Activated CD4-positive, alpha-beta memory T cell treated with anti-CD3 and anti-CD28 coated beads, Interleukin-2, amount 10 ng/mL, durations not matched to agents 7 days and 5 days (primary cell): ENCODE measurements at regions not wholly inside any gene's neighbourhood (a gene's known extent, or its start where the extent isn't known, plus 50 kb on each side); places are given as distances from the start of the nearest gene placed in this dataset.
"Not testable (repeated sequence)": the region's sequence is repeated elsewhere in the genome, so short reads cannot be mapped to it uniquely, and the experiment has no call there.

ENCODE experiments used
- CTCF ChIA-PET: fragments of 350-600 bp; sonication (Branson Sonifier 250); formaldehyde crosslinking; loops from one replicate; lab custom pipeline; 2021; ENCODE audit warnings: antibody characterized with exemption, inconsistent platforms; lab: Charles Lee
- POLR2A ChIA-PET: fragments of 350-600 bp; sonication (Branson Sonifier 250); formaldehyde crosslinking; loops from one replicate; lab custom pipeline; 2021; ENCODE audit warnings: antibody characterized with exemption; lab: Charles Lee
- DNase-seq: peaks from one replicate; pipeline ENCODE4 v3.0.0-alpha.2; 2020
- H3K27ac Mint-ChIP-seq: one replicate; pipeline ENCODE4 v1.8.0; 2021; ENCODE audit warnings: mild to moderate bottlenecking, mixed read lengths
- H3K27me3 Mint-ChIP-seq: one replicate; pipeline ENCODE4 v1.8.0; 2021; ENCODE audit warnings: mixed read lengths
- H3K36me3 Mint-ChIP-seq: one replicate; pipeline ENCODE4 v1.8.0; 2021; ENCODE audit warnings: low read depth, mixed read lengths
- H3K4me1 Mint-ChIP-seq: one replicate; pipeline ENCODE4 v1.8.0; 2021; ENCODE audit warnings: mixed read lengths
- H3K4me3 Mint-ChIP-seq: one replicate; pipeline ENCODE4 v1.8.0; 2021; ENCODE audit warnings: mild to moderate bottlenecking, mixed read lengths
- H3K9me3 Mint-ChIP-seq: one replicate; pipeline ENCODE4 v1.8.0; 2021; ENCODE audit warnings: mixed read lengths

DNA sequence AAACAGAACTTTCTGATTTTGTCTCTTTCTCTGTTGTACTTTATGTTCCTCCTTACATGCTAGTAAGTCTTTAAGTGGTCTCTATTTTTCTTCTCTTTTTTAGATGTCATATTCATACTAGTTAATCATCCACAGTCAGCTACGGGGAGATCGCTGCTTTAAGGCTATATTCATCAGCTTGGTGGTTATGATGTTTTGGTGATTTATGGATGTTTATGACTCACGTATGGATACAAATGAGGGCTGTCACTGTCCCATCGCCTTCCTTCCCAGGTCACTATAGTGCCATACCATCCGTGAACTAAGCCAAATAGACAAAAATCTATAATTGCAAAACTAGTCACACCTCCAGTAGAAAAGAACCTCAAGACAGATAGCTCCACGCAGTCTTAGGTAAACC, 296.8 kb upstream of the AADAT start:
- H3K9me3 Mint-ChIP-seq, result no peaks in the 10 kb centered on the region
- H3K27ac Mint-ChIP-seq, result no peak overlapping the region
- no peaks in the 10 kb centered on the region for H3K36me3 Mint-ChIP-seq
- no peak overlapping the region for H3K4me3 Mint-ChIP-seq
- POLR2A ChIA-PET, result no interaction called here
- no peaks in the 10 kb centered on the region for H3K27me3 Mint-ChIP-seq
- DNase-seq, result no peak
- CTCF ChIA-PET, result no interaction called here
- no peaks in the 10 kb centered on the region for H3K4me1 Mint-ChIP-seq

DNA sequence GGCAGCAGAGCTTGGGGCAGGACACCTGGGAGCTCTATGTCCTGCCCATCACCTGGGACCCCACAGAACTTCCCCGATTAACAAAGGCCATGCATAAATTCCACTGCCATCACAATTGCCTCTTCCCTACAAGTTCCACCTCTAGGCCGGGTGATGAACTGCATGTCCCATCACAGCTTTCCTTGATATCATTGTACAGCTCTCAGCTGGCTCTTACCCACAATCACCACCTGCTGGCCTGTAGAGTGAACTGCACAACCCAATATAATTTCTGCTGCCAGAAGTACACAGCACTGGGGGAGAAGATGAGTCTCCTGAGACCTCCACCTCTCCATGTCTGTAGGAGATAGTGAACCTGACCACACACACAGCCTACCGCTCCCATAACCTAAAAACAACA, 285.0 kb upstream of the AADAT start:
- no peak overlapping the region for H3K27ac Mint-ChIP-seq
- ChIA-PET POLR2A (no interaction called here), CTCF (no interaction called here)
- no peak for DNase-seq
- H3K4me3 Mint-ChIP-seq, result no peak overlapping the region
- no peaks in the 10 kb centered on the region for H3K27me3 Mint-ChIP-seq
- H3K9me3 Mint-ChIP-seq, result peaks cover 8% of the 10 kb centered on the region
- no peaks in the 10 kb centered on the region for H3K4me1 Mint-ChIP-seq
- no peaks in the 10 kb centered on the region for H3K36me3 Mint-ChIP-seq

DNA sequence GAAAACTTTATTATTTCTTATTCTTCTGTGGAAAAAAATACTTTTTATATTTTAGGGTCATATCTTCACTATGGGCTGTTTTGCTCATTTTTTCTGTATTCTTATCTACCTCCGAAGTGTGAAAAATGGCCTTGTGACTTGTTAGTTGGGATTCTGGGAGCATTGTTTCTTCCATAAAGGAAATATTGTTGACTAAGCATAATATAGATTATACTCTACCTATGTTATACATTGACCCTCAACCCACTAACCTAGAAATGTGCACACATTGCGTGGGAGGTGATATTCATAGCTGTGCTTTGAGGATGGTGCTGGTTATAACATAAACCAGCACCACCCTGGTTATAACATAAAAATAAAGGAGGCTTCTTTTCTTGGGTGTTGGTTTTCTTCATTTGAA, 259.2 kb upstream of the AADAT start:
- no peaks in the 10 kb centered on the region for H3K4me1 Mint-ChIP-seq
- no peaks in the 10 kb centered on the region for H3K36me3 Mint-ChIP-seq
- no peaks in the 10 kb centered on the region for H3K27me3 Mint-ChIP-seq
- no peak overlapping the region for H3K27ac Mint-ChIP-seq
- H3K4me3 Mint-ChIP-seq, result no peak overlapping the region
- H3K9me3 Mint-ChIP-seq, result no peaks in the 10 kb centered on the region
- no peak for DNase-seq
- ChIA-PET POLR2A (no interaction called here), CTCF (no interaction called here)

DNA sequence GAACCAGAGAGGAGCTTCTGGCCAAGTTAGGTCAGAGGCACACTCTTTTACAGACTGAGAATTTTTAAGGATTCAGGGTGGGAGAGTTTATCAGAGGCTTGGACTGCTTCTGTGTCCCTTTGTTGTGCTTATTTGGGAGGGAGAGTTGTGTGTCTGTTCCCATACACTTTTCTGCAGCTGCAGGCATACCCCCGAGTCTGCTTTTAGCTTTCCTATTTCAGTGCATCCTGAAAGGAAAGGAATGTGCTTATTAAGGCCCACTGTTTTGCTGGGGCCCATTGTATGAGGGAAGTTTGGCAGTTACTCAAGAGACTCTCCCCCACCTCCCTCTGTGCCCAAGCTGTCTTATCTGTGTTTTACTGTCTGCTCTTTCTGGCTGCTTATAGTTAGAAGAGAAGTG, 257.4 kb upstream of the AADAT start:
- H3K4me3 Mint-ChIP-seq, DNase-seq, H3K4me1 Mint-ChIP-seq, H3K27ac Mint-ChIP-seq, H3K27me3 Mint-ChIP-seq, H3K9me3 Mint-ChIP-seq, H3K36me3 Mint-ChIP-seq, CTCF ChIA-PET: not testable (repeated sequence)
- POLR2A ChIA-PET, result interaction anchor here (0.6 kb wide), 1 partner anchor 24 kb away, joined by 3 read pairs; no protein-coding TSS in a partner anchor

DNA sequence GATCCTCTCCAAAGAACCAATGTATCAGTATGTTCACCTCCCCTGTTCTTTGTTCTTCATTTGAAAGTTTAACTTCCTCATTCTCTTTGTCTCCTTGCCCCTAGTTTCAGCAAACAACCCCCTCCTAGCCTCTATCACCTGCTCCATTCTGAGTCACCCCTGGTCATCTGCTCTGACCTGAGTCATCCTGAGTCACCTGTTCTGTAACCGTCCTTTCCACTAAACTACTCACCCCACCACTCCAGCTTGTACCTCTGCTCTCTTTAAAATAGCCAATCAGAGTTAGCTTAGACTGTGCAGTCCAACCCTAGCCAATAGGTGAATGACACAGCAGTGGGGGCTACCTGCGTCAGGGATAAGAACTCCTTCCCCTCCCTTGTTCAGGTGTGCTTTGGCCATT, 249.8 kb upstream of the AADAT start:
- CTCF ChIA-PET, result no interaction called here
- Mint-ChIP-seq H3K27ac (no peak overlapping the region), H3K36me3 (no peaks in the 10 kb centered on the region), H3K4me1 (no peaks in the 10 kb centered on the region), H3K27me3 (no peaks in the 10 kb centered on the region), H3K9me3 (no peaks in the 10 kb centered on the region), H3K4me3 (no peak overlapping the region)
- POLR2A ChIA-PET, result no interaction called here
- no peak for DNase-seq

DNA sequence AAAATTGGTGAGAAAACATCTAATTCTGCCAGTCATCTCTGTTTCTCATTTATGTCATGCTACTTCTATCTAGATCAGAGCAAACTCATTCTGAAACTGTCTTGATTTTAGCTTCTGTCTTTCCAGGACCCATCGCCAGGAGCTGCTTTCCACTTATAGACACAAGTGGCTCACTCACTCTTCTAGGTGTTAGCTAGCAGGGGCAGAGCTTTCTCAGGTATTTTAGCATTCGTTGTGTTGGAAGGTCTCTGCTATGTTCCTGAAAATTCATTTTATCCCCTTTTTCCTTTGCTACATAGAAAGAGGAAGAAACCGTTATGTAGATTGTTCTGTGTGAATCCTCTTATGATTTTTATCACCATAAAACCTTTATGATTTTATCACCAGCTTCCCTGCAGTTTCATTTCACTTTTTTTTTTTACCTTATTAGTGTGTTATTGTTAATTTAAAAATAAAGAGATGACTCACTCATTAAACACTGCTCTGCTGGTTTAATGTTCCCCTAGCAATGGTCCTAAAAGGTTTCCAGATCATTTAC, 246.6 kb upstream of the AADAT start:
- Mint-ChIP-seq H3K4me1 (no peaks in the 10 kb centered on the region), H3K4me3 (no peak overlapping the region), H3K27me3 (no peaks in the 10 kb centered on the region), H3K27ac (no peak overlapping the region), H3K9me3 (peaks cover 2% of the 10 kb centered on the region), H3K36me3 (no peaks in the 10 kb centered on the region)
- POLR2A ChIA-PET, result no interaction called here
- DNase-seq, result no peak
- CTCF ChIA-PET, result no interaction called here

DNA sequence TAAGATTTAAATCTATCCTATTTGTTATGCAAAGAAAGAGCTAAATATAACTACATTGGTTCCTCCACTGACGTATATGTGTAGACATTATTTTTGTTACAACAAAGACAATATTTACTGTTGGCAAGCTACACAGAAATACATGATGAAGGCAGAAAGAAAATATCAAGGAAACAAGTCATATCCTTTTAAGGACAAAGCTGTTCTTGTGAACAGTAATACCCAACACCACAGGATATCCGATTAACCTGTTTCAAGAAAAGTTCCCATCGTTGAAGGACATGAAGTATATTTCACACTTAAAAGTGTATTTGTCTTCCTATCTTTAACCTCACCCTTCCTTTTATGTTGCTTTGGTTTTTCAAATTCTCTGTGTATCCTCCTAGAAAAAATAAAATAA, 235.8 kb upstream of the AADAT start:
- POLR2A ChIA-PET, result no interaction called here
- H3K4me1 Mint-ChIP-seq, result no peaks in the 10 kb centered on the region
- H3K36me3 Mint-ChIP-seq, result no peaks in the 10 kb centered on the region
- peaks cover 20% of the 10 kb centered on the region for H3K9me3 Mint-ChIP-seq
- H3K27me3 Mint-ChIP-seq, result no peaks in the 10 kb centered on the region
- CTCF ChIA-PET, result no interaction called here
- no peak overlapping the region for H3K4me3 Mint-ChIP-seq
- H3K27ac Mint-ChIP-seq, result no peak overlapping the region
- no peak for DNase-seq

DNA sequence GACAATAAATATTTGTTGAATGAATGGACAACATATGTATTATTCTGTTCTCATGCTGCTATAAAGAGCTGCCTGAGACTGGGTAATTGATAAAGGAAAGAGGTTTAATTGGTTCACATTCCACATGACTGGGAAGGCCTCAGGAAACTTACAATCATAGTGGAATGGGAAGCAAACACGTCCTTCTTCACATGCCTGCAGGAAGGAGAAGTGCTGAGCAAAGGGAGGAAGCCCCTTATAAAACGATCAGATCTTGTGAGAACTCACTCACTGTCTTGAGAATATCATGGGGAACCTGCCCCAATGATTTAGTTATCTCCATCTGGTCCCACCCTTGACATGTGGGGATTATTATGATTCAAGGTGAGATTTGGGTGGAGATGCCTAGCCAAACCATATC, 233.9 kb upstream of the AADAT start:
- Mint-ChIP-seq H3K4me3 (no peak overlapping the region), H3K36me3 (no peaks in the 10 kb centered on the region), H3K4me1 (no peaks in the 10 kb centered on the region), H3K27me3 (no peaks in the 10 kb centered on the region), H3K9me3 (peaks cover 16% of the 10 kb centered on the region), H3K27ac (no peak overlapping the region)
- DNase-seq, result no peak
- ChIA-PET POLR2A (no interaction called here), CTCF (no interaction called here)

DNA sequence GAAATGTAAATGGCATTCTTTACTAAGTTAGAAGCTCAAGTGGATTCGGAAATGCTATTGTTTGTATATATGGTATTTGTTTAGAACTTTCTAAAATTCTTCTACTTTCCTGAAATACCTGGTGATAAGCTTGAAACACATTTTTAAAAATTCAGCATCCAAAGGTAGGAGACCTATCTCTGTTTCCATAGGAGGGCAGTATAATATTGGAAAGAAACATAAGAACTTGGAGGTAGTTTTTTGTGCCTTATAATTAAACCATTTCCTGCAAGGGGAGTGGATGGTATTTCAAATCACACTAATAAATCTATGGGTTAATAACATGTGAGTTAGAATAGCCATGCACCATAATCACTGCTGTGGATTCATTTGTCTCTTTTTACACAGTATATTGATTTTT, 217.4 kb upstream of the AADAT start:
- ChIA-PET POLR2A (no interaction called here), CTCF (no interaction called here)
- no peak overlapping the region for H3K27ac Mint-ChIP-seq
- DNase-seq, result no peak
- no peaks in the 10 kb centered on the region for H3K9me3 Mint-ChIP-seq
- no peak overlapping the region for H3K4me3 Mint-ChIP-seq
- no peaks in the 10 kb centered on the region for H3K4me1 Mint-ChIP-seq
- no peaks in the 10 kb centered on the region for H3K36me3 Mint-ChIP-seq
- no peaks in the 10 kb centered on the region for H3K27me3 Mint-ChIP-seq

DNA sequence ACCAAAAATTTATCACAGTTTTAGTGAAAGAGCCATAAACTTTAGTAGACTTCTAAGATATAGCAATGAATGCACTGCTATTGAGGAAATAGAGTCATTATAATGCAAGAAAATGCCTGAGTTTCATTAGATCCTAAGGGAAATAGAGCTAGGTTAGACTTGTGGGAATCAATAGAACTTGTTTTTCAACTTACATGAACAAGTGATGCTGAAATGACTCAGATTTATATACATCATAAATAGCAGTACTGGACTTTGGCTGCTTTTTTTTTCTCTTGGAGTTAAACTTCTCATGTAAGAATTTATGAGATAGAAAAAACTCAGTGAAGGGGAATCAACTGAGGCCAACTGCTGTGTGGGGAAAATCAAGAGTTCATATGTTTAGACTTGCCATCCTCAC, 216.5 kb upstream of the AADAT start:
- no peak for DNase-seq
- Mint-ChIP-seq H3K9me3 (no peaks in the 10 kb centered on the region), H3K36me3 (no peaks in the 10 kb centered on the region), H3K4me1 (no peaks in the 10 kb centered on the region), H3K27ac (no peak overlapping the region), H3K4me3 (no peak overlapping the region), H3K27me3 (no peaks in the 10 kb centered on the region)
- ChIA-PET POLR2A (no interaction called here), CTCF (no interaction called here)

DNA sequence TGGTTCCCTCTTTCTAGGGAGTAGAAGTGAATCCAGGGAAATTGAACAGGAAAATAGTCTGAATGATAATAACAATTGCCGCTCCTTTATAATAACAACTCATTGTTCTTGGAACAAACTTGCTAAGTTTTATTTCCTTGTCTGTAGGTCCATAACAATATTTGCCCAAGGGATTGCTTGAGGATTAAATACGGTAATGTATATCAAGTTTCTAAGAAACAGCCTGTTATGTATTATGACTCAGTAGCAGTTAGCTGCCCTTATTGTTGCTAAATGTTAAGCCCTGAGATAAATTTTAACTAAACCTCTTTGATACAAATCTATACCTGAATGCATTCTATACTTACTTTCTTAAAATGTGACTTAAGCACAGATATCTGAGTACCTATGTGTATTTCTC, 215.9 kb upstream of the AADAT start:
- H3K4me3 Mint-ChIP-seq, result no peak overlapping the region
- CTCF ChIA-PET, result no interaction called here

DNA sequence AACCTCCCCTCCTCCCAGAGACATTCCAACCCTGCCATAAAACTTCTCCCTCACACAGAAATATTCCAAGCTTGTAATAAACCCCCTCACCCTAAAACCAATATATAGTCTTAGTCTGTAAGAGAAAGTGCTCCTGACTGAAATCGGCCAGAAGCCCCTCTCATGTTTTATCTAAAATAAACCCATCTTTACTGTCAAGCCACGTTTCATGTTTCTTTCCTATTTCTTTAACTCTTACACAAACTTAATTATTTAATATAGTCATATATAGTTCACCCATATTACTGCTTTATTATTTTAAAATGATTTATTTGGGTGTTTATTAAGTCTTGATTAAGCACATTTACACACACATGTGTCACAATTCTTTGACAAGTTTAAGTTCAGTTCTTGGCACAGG, 191.3 kb upstream of the AADAT start:
- ChIA-PET POLR2A (no interaction called here), CTCF (no interaction called here)
- no peak for DNase-seq
- H3K9me3 Mint-ChIP-seq, result no peaks in the 10 kb centered on the region
- H3K36me3 Mint-ChIP-seq, result no peaks in the 10 kb centered on the region
- no peak overlapping the region for H3K4me3 Mint-ChIP-seq
- H3K4me1 Mint-ChIP-seq, result no peaks in the 10 kb centered on the region
- no peaks in the 10 kb centered on the region for H3K27me3 Mint-ChIP-seq
- no peak overlapping the region for H3K27ac Mint-ChIP-seq

More for the DNA sequence above, 215.9 kb upstream of the AADAT start:
- H3K9me3 Mint-ChIP-seq, result no peaks in the 10 kb centered on the region
- POLR2A ChIA-PET, result no interaction called here
- H3K27me3 Mint-ChIP-seq, result no peaks in the 10 kb centered on the region
- no peak for DNase-seq
- no peak overlapping the region for H3K27ac Mint-ChIP-seq
- H3K4me1 Mint-ChIP-seq, result no peaks in the 10 kb centered on the region
- H3K36me3 Mint-ChIP-seq, result no peaks in the 10 kb centered on the region

DNA sequence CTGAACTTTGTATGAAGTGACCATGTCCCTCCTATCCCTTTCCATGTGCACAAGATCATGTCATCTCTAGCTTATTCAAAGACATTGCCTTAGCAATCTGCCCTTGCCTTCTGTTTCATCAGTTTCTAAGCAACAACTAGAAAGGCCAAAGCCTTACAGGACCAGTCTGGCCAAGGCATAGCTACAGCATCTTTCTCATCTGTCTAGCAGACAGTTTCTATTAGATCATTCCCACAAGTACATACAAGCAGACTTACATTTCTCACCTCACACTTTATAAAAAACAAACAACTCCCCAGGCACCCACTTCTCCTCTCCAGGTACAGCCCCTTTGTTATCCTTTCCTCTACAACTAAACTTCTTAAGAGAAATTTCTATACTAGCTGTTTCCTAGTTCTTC, 188.7 kb upstream of the AADAT start:
- Mint-ChIP-seq H3K27ac (no peak overlapping the region), H3K4me3 (no peak overlapping the region), H3K9me3 (no peaks in the 10 kb centered on the region), H3K27me3 (no peaks in the 10 kb centered on the region), H3K4me1 (no peaks in the 10 kb centered on the region), H3K36me3 (no peaks in the 10 kb centered on the region)
- CTCF ChIA-PET, result no interaction called here
- POLR2A ChIA-PET, result interaction anchor here (1.4 kb wide), 1 partner anchor 9 kb away, joined by 3 read pairs; no protein-coding TSS in a partner anchor
- no peak for DNase-seq

DNA sequence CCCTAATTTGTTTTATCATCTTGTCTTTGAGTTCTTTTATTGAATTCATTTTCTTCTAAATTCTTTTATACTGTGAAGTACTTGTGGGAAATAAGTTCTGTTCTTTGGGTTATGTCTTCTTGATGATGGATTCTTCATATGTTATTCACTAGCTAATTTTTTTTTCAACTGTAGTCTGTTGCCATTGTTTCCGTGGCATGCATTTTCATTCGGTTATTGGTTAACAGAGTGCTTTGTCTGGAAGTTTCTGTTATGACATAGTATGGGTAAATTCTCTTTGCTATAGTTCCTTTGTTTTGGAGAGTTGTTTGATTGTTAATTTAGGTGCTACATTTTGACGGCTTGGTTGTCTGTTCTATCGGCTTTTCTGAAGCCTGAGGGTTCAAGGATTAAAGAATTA, 184.9 kb upstream of the AADAT start:
- no peaks in the 10 kb centered on the region for H3K27me3 Mint-ChIP-seq
- no peak overlapping the region for H3K27ac Mint-ChIP-seq
- CTCF ChIA-PET, result no interaction called here
- no peak overlapping the region for H3K4me3 Mint-ChIP-seq
- H3K9me3 Mint-ChIP-seq, result no peaks in the 10 kb centered on the region
- POLR2A ChIA-PET, result no interaction called here
- no peak for DNase-seq
- H3K36me3 Mint-ChIP-seq, result no peaks in the 10 kb centered on the region
- no peaks in the 10 kb centered on the region for H3K4me1 Mint-ChIP-seq
